Gastrocnemius medialis (tissue), 4 donors: ENCODE measurements at regions not wholly inside any gene's neighbourhood (a gene's known extent, or its start where the extent isn't known, plus 50 kb on each side); places are given as distances from the start of the nearest gene placed in this dataset.

Experiments used
- ATAC-seq, 2 donors: fragments of 150-250 bp; one replicate each; pipeline ENCODE4 v1.9.1; 2016
- DNase-seq, 2 donors: peaks; one replicate each; pipeline ENCODE4 v3.0.0-alpha.2; 2019
- H3K27ac ChIP-seq, 4 donors: fragments of 200-600 bp; sonication (generic); 1 replicate in 1 of 4; 2 replicates in 3 of 4; pipeline ENCODE4 v1.5.1; 2016 to 2018; ENCODE audit warnings: mild to moderate bottlenecking in 2 of 4, moderate library complexity in 1 of 4
- H3K27me3 ChIP-seq, 3 donors: fragments of 200-600 bp; sonication (generic) in 2 of 3; 1 replicate in 1 of 3; 2 replicates in 2 of 3; pipeline versions ENCODE4 v1.5.1 to v1.6.0; 2016 to 2019; ENCODE audit warnings: mild to moderate bottlenecking in 1 of 3, moderate library complexity in 1 of 3
- H3K36me3 ChIP-seq, 2 donors: fragments of 200-600 bp; sonication (generic) in 1 of 2; one replicate each; pipeline ENCODE4 v1.5.1; 2017 to 2018
- H3K4me1 ChIP-seq, 2 donors: fragments of 200-600 bp; sonication (generic) in 1 of 2; one replicate each; pipeline ENCODE4 v1.5.1; 2016 to 2017; ENCODE audit warnings: mild to moderate bottlenecking in 2 of 2
- H3K4me3 ChIP-seq, 4 donors: fragments of 200-600 bp; sonication (generic) in 3 of 4; 1 replicate in 1 of 4; 2 replicates in 3 of 4; pipeline ENCODE4 v1.5.1; 2016 to 2019; ENCODE audit warnings: mild to moderate bottlenecking in 2 of 4
- H3K9me3 ChIP-seq, 3 donors: fragments of 200-600 bp; sonication (generic) in 2 of 3; 1 replicate in 1 of 3; 2 replicates in 2 of 3; pipeline ENCODE4 v1.5.1; 2016 to 2019
- POLR2A ChIP-seq, 2 donors: fragments of 450-650 bp; IDR thresholded peaks; one replicate each; pipeline ENCODE4 v1.6.1; 2017; ENCODE audit warnings: antibody characterized with exemption in 2 of 2, mild to moderate bottlenecking in 2 of 2, moderate library complexity in 2 of 2
- in situ Hi-C, 4 donors: fragments of 200-750 bp; cut with MboI; loops; one replicate each; pipeline versions ENCODE4 v1.15.0 to v1.8.0; 2017; ENCODE audit warnings: low sequenced_read_pairs in 4 of 4
- intact Hi-C: fragments of 100-400 bp; cut with DNase I; formaldehyde crosslinking; loops from one replicate; pipeline ENCODE4 v1.15.1; 2023; ENCODE audit warnings: low total_unique reads
- TF ChIP-seq, protein P1 (sequence below), 5 experiments: fragments of 450-650 bp in 3 of 5; fragments of 200-600 bp in 2 of 5; sonication (generic) in 2 of 5; IDR thresholded peaks in 4 of 5; conservative IDR thresholded peaks in 1 of 5; 1 replicate in 4 of 5; 2 replicates in 1 of 5; pipeline ENCODE4 v1.5.1; 2016 to 2019; ENCODE audit warnings: antibody characterized with exemption in 5 of 5, mild to moderate bottlenecking in 3 of 5, moderate library complexity in 3 of 5

DNA sequence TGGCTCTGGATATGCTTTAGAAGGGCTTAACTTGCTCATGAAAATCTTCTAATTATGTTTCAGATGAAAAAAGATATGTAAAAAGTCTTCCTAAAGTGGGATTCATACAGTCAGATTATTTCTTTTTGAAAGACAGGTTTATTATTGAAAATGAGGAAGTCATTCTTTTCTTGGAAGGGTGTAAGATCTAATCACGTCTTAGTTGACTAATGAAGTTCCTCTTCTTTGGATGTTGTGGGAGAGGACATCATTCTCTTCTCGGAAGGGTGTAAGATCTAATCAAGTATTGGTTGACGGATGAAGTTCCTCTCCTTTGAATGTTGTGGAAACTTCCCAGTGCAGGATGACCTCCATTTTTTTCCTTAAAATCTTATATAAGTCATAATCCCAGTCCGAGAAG lies 74.9 kb downstream of the ALG10 start:
- DNase-seq (no peak), ATAC-seq (no peak)
- H3K36me3 ChIP-seq, result no peaks in the 10 kb centered on the region
- no peaks in the 10 kb centered on the region for H3K9me3 ChIP-seq
- TF ChIP-seq, protein P1, sequence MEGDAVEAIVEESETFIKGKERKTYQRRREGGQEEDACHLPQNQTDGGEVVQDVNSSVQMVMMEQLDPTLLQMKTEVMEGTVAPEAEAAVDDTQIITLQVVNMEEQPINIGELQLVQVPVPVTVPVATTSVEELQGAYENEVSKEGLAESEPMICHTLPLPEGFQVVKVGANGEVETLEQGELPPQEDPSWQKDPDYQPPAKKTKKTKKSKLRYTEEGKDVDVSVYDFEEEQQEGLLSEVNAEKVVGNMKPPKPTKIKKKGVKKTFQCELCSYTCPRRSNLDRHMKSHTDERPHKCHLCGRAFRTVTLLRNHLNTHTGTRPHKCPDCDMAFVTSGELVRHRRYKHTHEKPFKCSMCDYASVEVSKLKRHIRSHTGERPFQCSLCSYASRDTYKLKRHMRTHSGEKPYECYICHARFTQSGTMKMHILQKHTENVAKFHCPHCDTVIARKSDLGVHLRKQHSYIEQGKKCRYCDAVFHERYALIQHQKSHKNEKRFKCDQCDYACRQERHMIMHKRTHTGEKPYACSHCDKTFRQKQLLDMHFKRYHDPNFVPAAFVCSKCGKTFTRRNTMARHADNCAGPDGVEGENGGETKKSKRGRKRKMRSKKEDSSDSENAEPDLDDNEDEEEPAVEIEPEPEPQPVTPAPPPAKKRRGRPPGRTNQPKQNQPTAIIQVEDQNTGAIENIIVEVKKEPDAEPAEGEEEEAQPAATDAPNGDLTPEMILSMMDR (IDR thresholded peaks at IDR 0.05 in 4 of 5, conservative IDR thresholded peaks at IDR 0.05 in 1 of 5), result no peak
- no peak for TF ChIP-seq POLR2A (IDR thresholded peaks at IDR 0.05)
- no peak overlapping the region for H3K27ac ChIP-seq
- intact Hi-C loops, result no loop called here
- in situ Hi-C loops, result no loop called here
- H3K4me1 ChIP-seq, result no peaks in the 10 kb centered on the region
- H3K4me3 ChIP-seq, result no peak overlapping the region
- H3K27me3 ChIP-seq, result no peaks in the 10 kb centered on the region

- no peaks in the 10 kb centered on the region for H3K9me3 ChIP-seq
- in situ Hi-C loops (no loop called here), intact Hi-C loops (no loop called here)
- TF ChIP-seq, protein P1 (IDR thresholded peaks at IDR 0.05 in 4 of 5, conservative IDR thresholded peaks at IDR 0.05 in 1 of 5), result no peak
- TF ChIP-seq POLR2A (IDR thresholded peaks at IDR 0.05), result no peak
- no peak overlapping the region for H3K4me3 ChIP-seq
- H3K36me3 ChIP-seq, result no peaks in the 10 kb centered on the region
- no peaks in the 10 kb centered on the region for H3K4me1 ChIP-seq
- ATAC-seq (no peak), DNase-seq (no peak)
- peaks cover 0 to 9% (median 2%) of the 10 kb centered on the region in 3 donors for H3K27me3 ChIP-seq
- H3K27ac ChIP-seq, result no peak overlapping the region
Measured at GRCh38 chr12:34105392-34105933, 83.2 kb downstream of the ALG10 start.

DNA sequence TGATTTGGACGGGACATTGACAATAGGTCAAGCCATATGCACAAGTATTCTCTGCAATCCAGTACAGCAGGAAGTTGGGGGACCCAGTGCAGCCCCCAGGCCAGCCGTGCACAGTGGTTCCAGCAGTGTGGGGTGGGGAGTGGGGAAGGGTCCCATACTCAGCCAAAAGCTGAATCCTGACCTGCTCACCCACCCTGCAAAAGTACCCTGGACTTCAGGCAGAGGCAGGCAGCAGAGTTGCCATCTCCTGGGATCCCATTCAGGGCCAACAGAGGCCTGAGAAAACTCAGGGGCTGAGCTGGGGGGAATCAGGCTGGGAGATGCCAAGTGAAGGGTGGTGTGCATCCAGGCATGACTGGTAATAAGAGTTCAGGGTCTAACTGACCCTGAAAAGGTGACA lies 83.9 kb downstream of the ALG10 start:
- DNase-seq, result no peak
- H3K4me1 ChIP-seq, result no peaks in the 10 kb centered on the region
- H3K27ac ChIP-seq, result no peak overlapping the region
- no peaks in the 10 kb centered on the region for H3K9me3 ChIP-seq
- intact Hi-C loops, result no loop called here
- in situ Hi-C loops, result no loop called here
- no peak for ATAC-seq
- no peak overlapping the region for H3K4me3 ChIP-seq
- no peak for TF ChIP-seq POLR2A (IDR thresholded peaks at IDR 0.05)
- TF ChIP-seq, protein P1 (IDR thresholded peaks at IDR 0.05 in 4 of 5, conservative IDR thresholded peaks at IDR 0.05 in 1 of 5), result no peak
- no peaks in the 10 kb centered on the region for H3K36me3 ChIP-seq
- peaks cover 0 to 9% (median 2%) of the 10 kb centered on the region in 3 donors for H3K27me3 ChIP-seq

GRCh38 chr12:34107016-34107415 lies 84.7 kb downstream of the ALG10 start:
- Histone ChIP-seq H3K4me3 (no peak overlapping the region), H3K9me3 (no peaks in the 10 kb centered on the region), H3K27me3 (peaks cover 0 to 9% (median 2%) of the 10 kb centered on the region in 3 donors), H3K4me1 (no peaks in the 10 kb centered on the region), H3K36me3 (no peaks in the 10 kb centered on the region), H3K27ac (no peak overlapping the region)
- TF ChIP-seq, protein P1 (IDR thresholded peaks at IDR 0.05 in 4 of 5, conservative IDR thresholded peaks at IDR 0.05 in 1 of 5), result no peak
- TF ChIP-seq POLR2A (IDR thresholded peaks at IDR 0.05), result no peak
- intact Hi-C loops (no loop called here), in situ Hi-C loops (no loop called here)
- no peak for DNase-seq
- ATAC-seq, result no peak
